ENCODE measurements at regions not wholly inside any gene's neighbourhood (a gene's known extent, or its start where the extent isn't known, plus 50 kb on each side); places are given as distances from the start of the nearest gene placed in this dataset.

GRCh38 chr10:6919077-6919476 is 339.0 kb upstream of the PRKCQ start:
- no peak for TF ChIP-seq EZH2 (IDR thresholded peaks at IDR 0.05; ENCODE audit: insufficient read depth, poor library complexity, severe bottlenecking)
- TF ChIP-seq EZH2phosphoT487 (IDR thresholded peaks at IDR 0.05; ENCODE audit: insufficient read depth, low read depth) = no peak
